ENCODE measurements at regions not wholly inside any gene's neighbourhood (a gene's known extent, or its start where the extent isn't known, plus 50 kb on each side); places are given as distances from the start of the nearest gene placed in this dataset.
"Not testable (repeated sequence)": the region's sequence is repeated elsewhere in the genome, so short reads cannot be mapped to it uniquely, and the experiment has no call there.

DNA sequence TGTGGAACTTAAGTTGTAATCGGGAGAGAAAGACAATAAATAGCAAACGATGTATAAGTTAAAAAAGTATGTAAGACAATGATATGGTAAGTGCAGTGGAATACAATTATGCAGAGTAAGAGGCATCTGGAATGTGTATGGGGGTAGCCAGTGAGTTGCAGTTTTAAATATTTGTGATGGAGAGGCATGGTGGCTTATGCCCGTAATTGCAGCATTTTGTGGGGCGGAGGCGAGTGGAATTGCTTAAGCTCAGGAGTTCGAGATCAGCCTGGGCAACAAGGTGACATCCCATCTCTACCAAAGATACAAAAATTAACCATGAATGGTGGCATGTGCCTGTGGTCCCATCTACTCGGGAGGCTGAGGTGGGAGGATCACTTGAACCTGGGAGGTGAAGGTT is 52.5 kb upstream of the WDFY3 start:
- H3K4me3 ChIP-seq: no peak overlapping the region

DNA sequence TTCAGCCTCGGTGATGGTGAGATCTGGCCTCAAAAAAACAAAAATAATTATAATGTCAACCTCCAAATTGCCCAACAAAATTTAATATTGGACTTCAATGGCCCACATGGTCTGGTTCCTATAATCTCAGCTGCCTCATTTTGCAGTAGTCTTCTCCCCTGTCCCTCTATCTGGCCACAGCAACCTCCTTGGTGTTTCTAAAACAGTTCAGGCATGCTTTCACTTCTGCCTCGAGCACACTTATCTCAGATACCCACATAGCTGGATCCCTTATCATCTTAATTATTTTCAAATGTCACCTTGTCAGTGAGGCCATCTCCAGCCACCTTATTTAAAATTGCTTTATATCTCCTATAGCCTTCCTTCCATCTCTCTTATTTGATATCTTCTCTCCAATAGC is 52.9 kb upstream of the WDFY3 start:
- H3K27me3 ChIP-seq: no peaks in the 10 kb centered on the region
- no peaks in the 10 kb centered on the region for H3K9me3 ChIP-seq
- no peak for DNase-seq
- H3K36me3 ChIP-seq: no peaks in the 10 kb centered on the region
- no peak overlapping the region for H3K4me3 ChIP-seq

More for the DNA sequence above, 52.5 kb upstream of the WDFY3 start:
- H3K27me3 ChIP-seq: no peaks in the 10 kb centered on the region
- no peaks in the 10 kb centered on the region for H3K9me3 ChIP-seq
- DNase-seq: no peak
- H3K36me3 ChIP-seq: no peaks in the 10 kb centered on the region

DNA sequence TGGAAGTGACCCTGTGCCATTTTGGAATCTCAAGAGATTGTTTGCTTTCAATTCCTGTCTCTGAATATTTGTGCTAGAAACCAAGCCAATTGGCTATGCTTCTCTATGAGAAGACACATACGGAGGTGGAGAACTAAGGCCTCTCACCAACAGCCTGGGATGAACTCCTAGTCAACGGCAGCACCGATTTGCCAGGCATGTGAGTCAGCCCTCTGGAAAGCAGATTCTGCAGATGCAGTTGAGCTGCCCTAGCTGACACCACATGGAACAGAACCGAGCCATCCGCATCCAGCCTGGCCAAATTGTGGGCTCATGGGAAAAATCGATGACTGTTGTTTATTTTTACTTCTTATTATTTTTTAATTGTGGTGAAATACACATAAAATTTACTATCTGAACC is 58.2 kb upstream of the WDFY3 start:
- Histone ChIP-seq H3K36me3 (no peaks in the 10 kb centered on the region), H3K4me3 (no peak overlapping the region), H3K9me3 (no peaks in the 10 kb centered on the region), H3K27me3 (no peaks in the 10 kb centered on the region)
- DNase-seq: peak; percentile 45

- H3K36me3 ChIP-seq: no peaks in the 10 kb centered on the region
- no peaks in the 10 kb centered on the region for H3K9me3 ChIP-seq
- no peaks in the 10 kb centered on the region for H3K27me3 ChIP-seq
- H3K4me3 ChIP-seq: no peak overlapping the region
- DNase-seq: no peak
These were observed 62.4 kb upstream of the WDFY3 start for GRCh38 chr4:85028910-85029309.

- Histone ChIP-seq H3K27me3 (no peaks in the 10 kb centered on the region), H3K36me3 (no peaks in the 10 kb centered on the region), H3K9me3 (no peaks in the 10 kb centered on the region), H3K4me3 (no peak overlapping the region)
- no peak for DNase-seq
These were observed 63.0 kb upstream of the WDFY3 start for GRCh38 chr4:85029453-85029852.

- no peaks in the 10 kb centered on the region for H3K27me3 ChIP-seq
- H3K36me3 ChIP-seq: no peaks in the 10 kb centered on the region
- no peak for DNase-seq
- no peak overlapping the region for H3K4me3 ChIP-seq
- H3K9me3 ChIP-seq: no peaks in the 10 kb centered on the region
These were observed 63.7 kb upstream of the WDFY3 start for GRCh38 chr4:85030156-85030555.

DNA sequence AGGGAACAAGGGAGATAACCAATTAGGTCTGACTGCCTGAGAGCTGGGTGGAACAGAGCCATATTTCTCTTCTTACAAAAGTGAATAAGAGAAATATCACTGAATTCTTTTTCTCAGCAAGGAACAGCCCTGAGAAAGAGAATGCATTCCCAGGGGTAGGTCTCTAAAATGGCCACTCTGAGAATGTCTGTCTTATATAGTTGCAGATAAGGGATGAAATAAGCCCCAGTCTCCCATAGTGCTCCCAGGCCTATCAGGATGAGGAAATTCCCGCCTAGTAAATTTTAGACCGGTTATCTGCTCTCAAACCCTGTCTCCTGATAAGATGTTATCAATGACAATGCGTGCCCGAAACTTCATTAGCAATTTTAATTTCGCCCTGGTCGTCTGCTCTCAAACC is 67.3 kb upstream of the WDFY3 start:
- not testable (repeated sequence) for H3K36me3 ChIP-seq, H3K4me3 ChIP-seq, H3K27me3 ChIP-seq, DNase-seq, H3K9me3 ChIP-seq

DNA sequence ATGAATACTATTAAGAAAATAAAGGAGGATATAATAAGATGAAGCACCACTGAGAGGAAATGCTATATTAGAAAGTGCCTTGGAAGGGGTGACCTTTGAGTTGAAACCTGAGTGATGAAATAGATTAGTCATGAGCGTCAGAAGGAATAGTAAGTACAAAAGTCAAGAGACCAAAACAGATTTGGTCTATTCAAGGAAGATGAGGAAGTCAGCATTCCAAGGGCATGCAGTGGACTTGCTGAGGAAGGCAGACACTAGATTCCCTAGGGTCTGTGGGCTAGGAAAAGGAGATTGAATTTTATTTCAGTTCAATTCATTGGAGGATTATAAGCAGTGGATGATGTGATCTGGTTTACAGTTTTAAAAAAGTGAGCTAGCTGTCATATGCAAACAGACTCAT is 73.0 kb upstream of the WDFY3 start:
- no peaks in the 10 kb centered on the region for H3K9me3 ChIP-seq
- no peak overlapping the region for H3K4me3 ChIP-seq
- H3K27me3 ChIP-seq: no peaks in the 10 kb centered on the region
- no peaks in the 10 kb centered on the region for H3K36me3 ChIP-seq
- DNase-seq: no peak

GRCh38 chr4:85043812-85044496 is 77.5 kb upstream of the WDFY3 start:
- not testable (repeated sequence) for H3K4me3 ChIP-seq, H3K9me3 ChIP-seq, H3K27me3 ChIP-seq, H3K36me3 ChIP-seq
- peak; percentile 0 for DNase-seq

DNA sequence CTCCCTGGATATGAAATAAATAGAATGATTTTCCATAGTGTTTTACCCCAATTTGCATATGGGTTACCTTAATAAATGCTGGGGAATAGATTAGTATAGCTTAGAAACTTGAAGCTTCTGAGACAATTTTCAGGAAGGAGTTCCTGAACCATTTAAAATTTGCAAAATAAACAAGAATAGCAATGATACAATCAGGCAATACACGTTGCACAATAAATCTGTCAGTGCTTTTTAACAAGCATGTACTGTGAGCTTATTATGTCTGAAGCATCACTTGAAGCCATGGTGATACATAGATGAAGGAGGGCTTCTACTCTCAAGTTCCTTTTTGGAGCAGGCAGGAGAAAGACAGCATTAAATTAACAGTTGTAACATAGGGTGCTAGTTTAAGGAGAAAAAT is 84.2 kb upstream of the WDFY3 start:
- H3K36me3 ChIP-seq: no peaks in the 10 kb centered on the region
- H3K4me3 ChIP-seq: no peak overlapping the region
- H3K9me3 ChIP-seq: no peaks in the 10 kb centered on the region
- no peaks in the 10 kb centered on the region for H3K27me3 ChIP-seq
- no peak for DNase-seq

DNA sequence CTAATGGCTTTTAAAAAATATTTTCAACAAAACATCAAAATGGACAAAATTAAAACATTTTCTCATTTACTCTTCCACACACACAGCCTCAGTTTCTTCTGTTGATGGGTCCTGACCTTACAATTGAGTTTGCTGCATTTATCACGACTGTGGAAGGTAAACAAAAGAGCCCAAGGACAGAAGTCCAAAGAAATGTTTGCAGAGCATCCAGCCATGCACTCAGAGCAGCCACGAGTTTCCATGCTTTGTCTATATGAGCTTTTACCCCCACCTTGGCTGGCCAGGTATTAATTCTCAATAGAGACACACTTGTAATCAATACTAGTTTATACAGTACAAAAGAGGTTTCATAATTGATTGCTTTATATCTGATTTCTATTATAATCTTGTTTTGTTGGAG is 85.0 kb upstream of the WDFY3 start:
- Histone ChIP-seq H3K27me3 (no peaks in the 10 kb centered on the region), H3K9me3 (no peaks in the 10 kb centered on the region), H3K36me3 (no peaks in the 10 kb centered on the region), H3K4me3 (no peak overlapping the region)
- no peak for DNase-seq

GRCh38 chr4:85054925-85055324 is 88.4 kb upstream of the WDFY3 start:
- not testable (repeated sequence) for H3K27me3 ChIP-seq, H3K4me3 ChIP-seq, H3K36me3 ChIP-seq, H3K9me3 ChIP-seq, DNase-seq

DNA sequence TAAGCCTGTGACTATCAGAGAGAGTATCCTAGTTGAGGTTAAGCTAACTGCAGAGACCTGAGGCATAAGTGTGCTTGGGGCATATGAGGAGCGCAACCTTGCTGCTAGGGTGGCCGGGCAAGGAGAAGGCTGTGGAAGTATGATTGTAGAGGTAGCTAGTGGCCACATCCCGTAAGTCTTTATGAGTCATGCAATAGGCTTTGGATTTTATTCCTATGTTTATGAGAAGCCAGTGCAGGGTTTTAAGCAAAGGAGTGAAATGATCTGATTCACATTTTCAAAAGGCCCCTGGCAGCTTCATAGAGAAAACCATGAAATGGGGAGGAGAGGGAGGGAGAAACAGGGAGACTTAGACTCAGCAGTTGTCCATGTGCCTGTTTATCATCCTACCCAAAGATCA is 92.1 kb upstream of the WDFY3 start:
- peak; percentile 9 for DNase-seq
- H3K36me3 ChIP-seq: no peaks in the 10 kb centered on the region
- H3K4me3 ChIP-seq: no peak overlapping the region
- H3K27me3 ChIP-seq: no peaks in the 10 kb centered on the region
- no peaks in the 10 kb centered on the region for H3K9me3 ChIP-seq

GRCh38 chr4:85061974-85062373 is 95.5 kb upstream of the WDFY3 start:
- no peaks in the 10 kb centered on the region; the same call in 1 of the 2 replicates for H3K9me3 ChIP-seq
- no peak for DNase-seq
- H3K4me3 ChIP-seq: no peak overlapping the region
- H3K27me3 ChIP-seq: no peaks in the 10 kb centered on the region
- no peaks in the 10 kb centered on the region for H3K36me3 ChIP-seq

GRCh38 chr4:85062466-85062865 is 96.0 kb upstream of the WDFY3 start:
- Histone ChIP-seq H3K9me3 (no peaks in the 10 kb centered on the region; the same call in 1 of the 2 replicates), H3K36me3 (no peaks in the 10 kb centered on the region), H3K4me3 (no peak overlapping the region), H3K27me3 (no peaks in the 10 kb centered on the region)
- DNase-seq: no peak

- no peak overlapping the region for H3K4me3 ChIP-seq
- no peaks in the 10 kb centered on the region; the same call in 1 of the 2 replicates for H3K9me3 ChIP-seq
- H3K36me3 ChIP-seq: no peaks in the 10 kb centered on the region
- no peak for DNase-seq
- no peaks in the 10 kb centered on the region for H3K27me3 ChIP-seq
These were observed 100.9 kb upstream of the WDFY3 start for GRCh38 chr4:85067342-85067741.

DNA sequence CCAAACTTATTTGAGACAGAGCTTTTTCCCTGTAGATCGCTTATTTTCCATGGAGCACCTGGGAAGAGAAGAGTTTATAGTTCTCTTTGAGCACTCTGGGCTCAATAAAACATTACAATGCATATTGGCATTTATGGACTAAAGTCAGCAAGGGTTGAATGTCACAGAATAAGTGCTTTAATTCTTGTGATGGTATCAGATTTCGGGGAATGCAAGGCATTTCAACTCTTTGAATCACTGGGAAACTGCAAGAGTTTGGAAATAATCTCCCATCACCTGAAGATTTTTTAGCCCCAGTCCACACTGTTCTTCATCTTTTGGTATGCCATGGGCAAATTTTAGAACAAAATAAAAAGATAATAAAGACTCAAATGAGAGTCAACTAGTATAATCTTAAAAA is 111.5 kb upstream of the WDFY3 start:
- H3K4me3 ChIP-seq: no peak overlapping the region
- H3K27me3 ChIP-seq: no peaks in the 10 kb centered on the region
- no peaks in the 10 kb centered on the region for H3K36me3 ChIP-seq
- DNase-seq: no peak
- no peaks in the 10 kb centered on the region for H3K9me3 ChIP-seq

DNA sequence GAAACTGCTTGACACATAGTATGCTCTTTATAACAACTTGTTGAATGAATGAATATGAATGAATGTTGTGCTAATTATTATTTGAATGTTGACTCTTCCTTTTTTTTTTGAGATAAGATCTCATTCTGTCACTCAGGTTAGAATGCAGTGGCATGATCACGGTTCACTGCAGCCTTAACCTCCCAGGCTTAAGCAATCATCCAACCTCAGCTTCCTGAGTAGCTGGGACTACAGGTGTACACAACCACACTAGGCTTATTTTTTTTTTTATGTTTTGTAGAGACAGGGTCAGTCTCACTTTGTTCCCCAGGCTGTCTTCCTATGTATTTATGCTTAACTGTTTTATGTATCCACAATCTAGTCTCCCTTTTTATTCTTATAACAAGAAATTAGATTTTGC is 114.7 kb upstream of the WDFY3 start:
- H3K4me3 ChIP-seq: no peak overlapping the region
- H3K36me3 ChIP-seq: no peaks in the 10 kb centered on the region
- no peak for DNase-seq
- H3K9me3 ChIP-seq: no peaks in the 10 kb centered on the region
- H3K27me3 ChIP-seq: no peaks in the 10 kb centered on the region

All from MG63 (cell line).